ENCODE measurements at regions not wholly inside any gene's neighbourhood (a gene's known extent, or its start where the extent isn't known, plus 50 kb on each side); places are given as distances from the start of the nearest gene placed in this dataset.

DNA sequence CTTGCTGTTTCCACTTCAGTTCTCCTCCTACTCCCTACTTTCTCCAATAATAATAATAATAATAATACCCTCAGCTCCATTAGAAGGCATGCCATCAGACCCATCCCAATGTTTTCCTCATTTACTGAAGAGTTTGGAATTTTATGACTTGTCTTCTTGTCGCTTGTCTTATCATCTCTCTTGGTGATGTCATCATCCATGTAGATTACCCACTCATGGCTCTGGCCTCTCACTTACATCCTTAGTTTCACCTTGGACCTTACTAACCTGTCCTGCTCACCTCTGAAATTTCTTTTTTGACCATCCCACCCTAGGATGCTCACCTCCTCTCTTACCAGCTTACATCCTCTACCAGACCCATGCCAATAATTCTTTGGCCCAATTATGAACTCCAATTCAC is 329.3 kb downstream of the ACTL7B start:
- no peak overlapping the region for H3K4me3 ChIP-seq (ENCODE audit: low read depth, low read length)

DNA sequence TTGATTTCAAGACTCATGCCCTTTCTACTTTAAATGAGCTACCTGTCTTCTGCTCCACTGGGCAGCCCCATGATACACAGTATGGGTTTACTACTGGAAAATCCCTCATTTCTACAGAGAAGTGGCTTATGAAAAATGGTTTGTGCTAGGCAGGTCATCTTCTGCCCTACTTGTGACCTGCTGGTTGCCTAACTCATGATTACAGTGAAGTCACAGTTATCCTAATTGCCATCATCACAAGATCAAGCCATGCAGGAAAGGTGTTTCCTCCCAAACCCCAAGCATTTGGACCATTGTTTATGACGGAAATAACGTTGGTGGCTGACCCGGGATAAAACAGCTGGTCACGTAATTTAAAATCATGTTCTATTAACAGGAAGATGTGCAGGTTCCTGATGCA is 330.6 kb downstream of the ACTL7B start:
- no peak for TF ChIP-seq ZNF274 (IDR thresholded peaks at IDR 0.05; ENCODE audit: low read length)
- TF ChIP-seq ZNF274 (tag by site-specific recombination; IDR thresholded peaks at IDR 0.05; ENCODE audit: borderline replicate concordance), result no peak
- no peak for TF ChIP-seq HOXC10 (CRISPR knock-in tag; IDR thresholded peaks at IDR 0.05)
- TF ChIP-seq ZNF37A (tag by site-specific recombination; IDR thresholded peaks at IDR 0.05), result no peak
- no peak for TF ChIP-seq ZNF138 (tag by site-specific recombination; IDR thresholded peaks at IDR 0.05; ENCODE audit: borderline replicate concordance)
- TF ChIP-seq ZNF184 (tag by site-specific recombination; IDR thresholded peaks at IDR 0.05), result no peak
- CTCF ChIA-PET, result interaction anchor here (0.6 to 1.2 kb wide), 5 partner anchors 9 to 847 kb away, joined by 3 read pairs; no protein-coding TSS in a partner anchor
- H3K4me1 ChIP-seq (ENCODE audit: control insufficient read depth, insufficient read depth, low read length), result no peaks in the 10 kb centered on the region
- H3K4me3 ChIP-seq (ENCODE audit: low read depth, low read length), result no peak overlapping the region
- POLR2A ChIA-PET, result no interaction called here
- no peaks in the 10 kb centered on the region for H3K36me3 ChIP-seq (ENCODE audit: control insufficient read depth in 2 of 2, insufficient read depth in 1 of 2, low read length in 2 of 2)
- H3K27ac ChIP-seq (ENCODE audit: extremely low read depth, low read depth, low read length), result no peak overlapping the region
- no peaks in the 10 kb centered on the region for H3K9me3 ChIP-seq (ENCODE audit: control insufficient read depth, insufficient read depth, low read depth, low read length)

More for the DNA sequence above, 329.3 kb downstream of the ACTL7B start:
- H3K36me3 ChIP-seq (ENCODE audit: control insufficient read depth in 2 of 2, insufficient read depth in 1 of 2, low read length in 2 of 2), result no peaks in the 10 kb centered on the region
- no peaks in the 10 kb centered on the region for H3K4me1 ChIP-seq (ENCODE audit: control insufficient read depth, insufficient read depth, low read length)
- H3K27ac ChIP-seq (ENCODE audit: extremely low read depth, low read depth, low read length), result no peak overlapping the region
- POLR2A ChIA-PET, result no interaction called here
- H3K9me3 ChIP-seq (ENCODE audit: control insufficient read depth, insufficient read depth, low read depth, low read length), result no peaks in the 10 kb centered on the region
- CTCF ChIA-PET, result interaction anchor here (0.6 to 1.7 kb wide), 6 partner anchors 8 to 1102 kb away, joined by 3 to 6 read pairs (median 3); no protein-coding TSS in a partner anchor
- TF ChIP-seq ZNF121 (tag by site-specific recombination; IDR thresholded peaks at IDR 0.05) (0 out of 2 replicates have a peak, but pooled peaks have one; percentile 11), ZNF785 (tag by site-specific recombination; IDR thresholded peaks at IDR 0.05) (no peak)

DNA sequence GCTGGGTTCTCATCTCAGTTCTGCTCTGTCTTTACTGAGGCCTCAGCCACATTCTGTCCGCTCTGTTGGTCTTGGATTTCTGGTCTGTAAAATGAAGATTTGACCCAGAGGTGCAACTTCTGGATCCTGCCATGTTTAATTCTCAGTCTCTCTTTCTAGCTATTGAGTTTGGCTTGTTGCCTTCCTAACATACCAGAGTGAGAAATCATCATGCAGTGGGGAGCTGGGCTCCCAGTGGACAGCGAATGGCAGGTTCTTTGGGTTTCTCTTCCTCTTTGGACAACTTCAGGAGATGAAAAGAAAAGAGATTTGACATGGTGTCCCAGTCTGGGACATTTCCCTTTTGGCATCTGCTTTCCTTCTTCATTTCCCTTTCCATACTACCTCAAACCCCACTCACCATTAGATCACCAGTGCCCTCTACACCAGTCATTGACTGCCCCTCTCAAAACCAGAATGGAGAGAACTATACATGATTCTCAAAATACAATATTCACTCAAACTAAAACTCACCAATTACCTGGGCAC is 334.7 kb downstream of the ACTL7B start:
- no peaks in the 10 kb centered on the region for H3K4me1 ChIP-seq (ENCODE audit: control insufficient read depth, insufficient read depth, low read length)
- no peak overlapping the region for H3K27ac ChIP-seq (ENCODE audit: extremely low read depth, low read depth, low read length)
- ChIA-PET CTCF (interaction anchor here (1.5 kb wide), 1 partner anchor 44 kb away, joined by 4 read pairs; no protein-coding TSS in a partner anchor), POLR2A (no interaction called here)
- no peak overlapping the region for H3K4me3 ChIP-seq (ENCODE audit: low read depth, low read length)
- no peaks in the 10 kb centered on the region for H3K9me3 ChIP-seq (ENCODE audit: control insufficient read depth, insufficient read depth, low read depth, low read length)
- no peaks in the 10 kb centered on the region for H3K36me3 ChIP-seq (ENCODE audit: control insufficient read depth in 2 of 2, insufficient read depth in 1 of 2, low read length in 2 of 2)
- TF ChIP-seq ZNF37A (tag by site-specific recombination; IDR thresholded peaks at IDR 0.05) (no peak), ZNF146 (tag by site-specific recombination; IDR thresholded peaks at IDR 0.05) (no peak), ZNF184 (tag by site-specific recombination; IDR thresholded peaks at IDR 0.05) (no peak), ZNF610 (tag by site-specific recombination; IDR thresholded peaks at IDR 0.05; ENCODE audit: borderline replicate concordance) (no peak), ZBTB7A (tag by site-specific recombination; IDR thresholded peaks at IDR 0.05; ENCODE audit: low read depth) (no peak), ZNF132 (tag by site-specific recombination; IDR thresholded peaks at IDR 0.05; ENCODE audit: borderline replicate concordance) (no peak), ZBTB1 (tag by site-specific recombination; IDR thresholded peaks at IDR 0.05) (no peak), ZNF747 (tag by site-specific recombination; IDR thresholded peaks at IDR 0.05) (no peak), REPIN1 (tag by site-specific recombination; IDR thresholded peaks at IDR 0.05; ENCODE audit: low read depth) (no peak), ZNF16 (tag by site-specific recombination; IDR thresholded peaks at IDR 0.05; ENCODE audit: low read depth) (no peak), SCRT2 (tag by site-specific recombination; IDR thresholded peaks at IDR 0.05) (no peak), YY1 (tag by site-specific recombination; IDR thresholded peaks at IDR 0.05) (no peak), ZXDB (tag by site-specific recombination; IDR thresholded peaks at IDR 0.05) (no peak), ZBTB48 (tag by site-specific recombination; IDR thresholded peaks at IDR 0.05) (no peak), ZNF76 (tag by site-specific recombination; IDR thresholded peaks at IDR 0.05; ENCODE audit: borderline replicate concordance, low read depth) (no peak), ZNF629 (tag by site-specific recombination; IDR thresholded peaks at IDR 0.05) (no peak), ZNF837 (tag by site-specific recombination; IDR thresholded peaks at IDR 0.05) (no peak), ZNF274 (IDR thresholded peaks at IDR 0.05; ENCODE audit: low read length) (no peak), ZNF274 (tag by site-specific recombination; IDR thresholded peaks at IDR 0.05; ENCODE audit: borderline replicate concordance) (no peak)
- TF ChIP-seq, protein P1, sequence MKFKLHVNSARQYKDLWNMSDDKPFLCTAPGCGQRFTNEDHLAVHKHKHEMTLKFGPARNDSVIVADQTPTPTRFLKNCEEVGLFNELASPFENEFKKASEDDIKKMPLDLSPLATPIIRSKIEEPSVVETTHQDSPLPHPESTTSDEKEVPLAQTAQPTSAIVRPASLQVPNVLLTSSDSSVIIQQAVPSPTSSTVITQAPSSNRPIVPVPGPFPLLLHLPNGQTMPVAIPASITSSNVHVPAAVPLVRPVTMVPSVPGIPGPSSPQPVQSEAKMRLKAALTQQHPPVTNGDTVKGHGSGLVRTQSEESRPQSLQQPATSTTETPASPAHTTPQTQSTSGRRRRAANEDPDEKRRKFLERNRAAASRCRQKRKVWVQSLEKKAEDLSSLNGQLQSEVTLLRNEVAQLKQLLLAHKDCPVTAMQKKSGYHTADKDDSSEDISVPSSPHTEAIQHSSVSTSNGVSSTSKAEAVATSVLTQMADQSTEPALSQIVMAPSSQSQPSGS (tag by site-specific recombination; IDR thresholded peaks at IDR 0.05; ENCODE audit: low read depth), result no peak
- TF ChIP-seq, protein P2, sequence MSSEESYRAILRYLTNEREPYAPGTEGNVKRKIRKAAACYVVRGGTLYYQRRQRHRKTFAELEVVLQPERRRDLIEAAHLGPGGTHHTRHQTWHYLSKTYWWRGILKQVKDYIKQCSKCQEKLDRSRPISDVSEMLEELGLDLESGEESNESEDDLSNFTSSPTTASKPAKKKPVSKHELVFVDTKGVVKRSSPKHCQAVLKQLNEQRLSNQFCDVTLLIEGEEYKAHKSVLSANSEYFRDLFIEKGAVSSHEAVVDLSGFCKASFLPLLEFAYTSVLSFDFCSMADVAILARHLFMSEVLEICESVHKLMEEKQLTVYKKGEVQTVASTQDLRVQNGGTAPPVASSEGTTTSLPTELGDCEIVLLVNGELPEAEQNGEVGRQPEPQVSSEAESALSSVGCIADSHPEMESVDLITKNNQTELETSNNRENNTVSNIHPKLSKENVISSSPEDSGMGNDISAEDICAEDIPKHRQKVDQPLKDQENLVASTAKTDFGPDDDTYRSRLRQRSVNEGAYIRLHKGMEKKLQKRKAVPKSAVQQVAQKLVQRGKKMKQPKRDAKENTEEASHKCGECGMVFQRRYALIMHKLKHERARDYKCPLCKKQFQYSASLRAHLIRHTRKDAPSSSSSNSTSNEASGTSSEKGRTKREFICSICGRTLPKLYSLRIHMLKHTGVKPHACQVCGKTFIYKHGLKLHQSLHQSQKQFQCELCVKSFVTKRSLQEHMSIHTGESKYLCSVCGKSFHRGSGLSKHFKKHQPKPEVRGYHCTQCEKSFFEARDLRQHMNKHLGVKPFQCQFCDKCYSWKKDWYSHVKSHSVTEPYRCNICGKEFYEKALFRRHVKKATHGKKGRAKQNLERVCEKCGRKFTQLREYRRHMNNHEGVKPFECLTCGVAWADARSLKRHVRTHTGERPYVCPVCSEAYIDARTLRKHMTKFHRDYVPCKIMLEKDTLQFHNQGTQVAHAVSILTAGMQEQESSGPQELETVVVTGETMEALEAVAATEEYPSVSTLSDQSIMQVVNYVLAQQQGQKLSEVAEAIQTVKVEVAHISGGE (tag by site-specific recombination; conservative IDR thresholded peaks at IDR 0.05; ENCODE audit: low read depth), result no peak
